ENCODE measurements at regions not wholly inside any gene's neighbourhood (a gene's known extent, or its start where the extent isn't known, plus 50 kb on each side); places are given as distances from the start of the nearest gene placed in this dataset.

- TF ChIP-seq CTCF (IDR thresholded peaks at IDR 0.05) (no peak), POLR2A (IDR thresholded peaks at IDR 0.05) (no peak)
Measured at GRCh38 chr9:109894473-109894872, 114.5 kb downstream of the PALM2AKAP2 start.
